Left kidney (tissue), 1 donor: ENCODE measurements at regions not wholly inside any gene's neighbourhood (a gene's known extent, or its start where the extent isn't known, plus 50 kb on each side); places are given as distances from the start of the nearest gene placed in this dataset.
"Not testable (repeated sequence)": the region's sequence is repeated elsewhere in the genome, so short reads cannot be mapped to it uniquely, and the experiment has no call there.

ENCODE experiments used
- DNase-seq: peaks from one replicate; pipeline ENCODE4 v3.0.0-alpha.2; 2013

DNA sequence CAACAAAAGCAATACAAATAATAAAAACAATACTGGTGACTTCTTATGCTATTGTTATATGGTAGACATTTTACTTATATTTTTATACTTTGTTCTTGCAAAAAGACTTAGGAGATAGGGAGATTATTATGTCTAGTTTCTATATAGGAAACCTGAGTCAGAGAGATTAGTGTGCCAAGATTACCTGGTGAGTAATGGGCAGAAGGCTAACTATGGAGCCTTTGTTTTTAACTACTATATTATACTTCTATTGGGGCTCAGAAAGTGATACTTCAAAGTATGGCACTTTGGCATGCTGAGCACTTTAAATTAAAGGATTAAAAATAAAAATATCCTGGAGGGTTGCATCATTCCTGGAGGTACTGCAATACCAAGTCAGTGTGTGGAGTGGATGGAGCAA, 117.5 kb upstream of the CLINT1 start:
- DNase-seq: no peak

DNA sequence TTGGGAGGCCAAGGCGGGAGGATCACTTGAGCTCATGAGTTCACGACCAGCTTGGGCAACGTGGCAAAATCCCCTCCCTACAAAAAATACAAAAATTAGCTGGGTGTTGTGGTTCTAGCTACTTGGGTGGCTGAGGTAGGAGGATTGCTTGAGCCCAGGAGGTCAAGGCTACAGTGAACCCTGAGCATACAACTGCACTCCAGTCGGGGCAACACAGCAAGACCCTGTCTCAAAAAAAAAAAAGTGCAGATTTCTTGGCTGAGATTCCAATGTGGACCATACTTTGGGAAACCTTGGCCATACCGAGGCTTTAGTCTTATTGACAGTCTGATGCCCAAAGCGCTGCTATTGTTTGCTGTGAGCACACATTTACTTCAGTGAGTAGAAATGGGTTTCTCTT, 113.6 kb upstream of the CLINT1 start:
- no peak for DNase-seq

- no peak for DNase-seq
Observed at GRCh38 chr5:157971571-157972216, 112.7 kb upstream of the CLINT1 start.

DNA sequence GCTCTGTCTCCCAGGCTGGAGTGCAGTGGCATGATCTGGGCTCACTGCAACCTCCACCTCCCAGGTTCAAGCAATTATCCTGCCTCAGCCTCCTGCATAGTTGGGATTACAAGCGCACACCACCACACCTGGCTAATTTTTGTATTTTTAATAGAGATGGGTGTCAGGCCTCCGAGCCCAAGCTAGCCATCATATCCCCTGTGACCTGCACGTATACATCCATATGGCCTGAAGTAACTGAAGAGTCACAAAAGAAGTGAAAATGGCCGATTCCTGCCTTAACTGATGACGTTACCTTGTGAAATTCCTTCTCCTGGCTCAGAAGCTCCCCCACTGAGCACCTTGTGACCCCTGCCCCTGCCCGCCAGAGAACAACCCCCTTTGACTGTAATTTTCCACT, 109.6 kb upstream of the CLINT1 start:
- not testable (repeated sequence) for DNase-seq

- DNase-seq: no peak
Observed at GRCh38 chr5:157965989-157966388, 107.0 kb upstream of the CLINT1 start.

DNA sequence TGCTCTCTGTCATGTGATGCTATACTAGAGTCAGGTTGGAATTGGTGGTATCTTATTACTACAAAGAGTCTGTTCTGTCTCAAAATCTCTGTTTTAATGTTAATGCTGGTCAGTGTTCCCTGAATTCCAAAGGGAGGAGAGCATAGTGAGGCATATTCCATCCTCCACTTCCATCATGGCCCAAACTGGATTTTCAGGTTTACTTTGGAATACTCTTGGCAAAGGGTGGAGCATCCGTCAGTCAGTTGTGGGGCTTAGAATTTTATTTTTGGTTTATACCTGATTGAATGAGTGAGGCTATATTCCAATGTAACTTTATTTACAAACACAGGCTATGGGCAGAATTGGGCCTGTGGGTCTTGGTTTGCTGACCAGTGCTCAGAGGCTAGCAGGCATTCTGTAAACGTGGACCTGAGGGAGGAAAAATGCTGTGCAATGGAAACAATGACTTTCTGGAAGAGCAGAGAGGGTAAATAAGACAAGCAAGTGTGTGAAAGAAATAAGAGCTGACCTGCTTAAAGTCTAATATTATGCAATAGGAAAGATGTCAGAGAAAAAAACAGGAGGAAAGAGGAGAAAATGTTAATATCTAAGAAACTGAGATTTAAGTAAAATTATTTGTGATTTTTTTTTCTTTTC, 106.2 kb upstream of the CLINT1 start:
- DNase-seq: no peak

GRCh38 chr5:157963761-157964160, 104.8 kb upstream of the CLINT1 start:
- DNase-seq: no peak

DNA sequence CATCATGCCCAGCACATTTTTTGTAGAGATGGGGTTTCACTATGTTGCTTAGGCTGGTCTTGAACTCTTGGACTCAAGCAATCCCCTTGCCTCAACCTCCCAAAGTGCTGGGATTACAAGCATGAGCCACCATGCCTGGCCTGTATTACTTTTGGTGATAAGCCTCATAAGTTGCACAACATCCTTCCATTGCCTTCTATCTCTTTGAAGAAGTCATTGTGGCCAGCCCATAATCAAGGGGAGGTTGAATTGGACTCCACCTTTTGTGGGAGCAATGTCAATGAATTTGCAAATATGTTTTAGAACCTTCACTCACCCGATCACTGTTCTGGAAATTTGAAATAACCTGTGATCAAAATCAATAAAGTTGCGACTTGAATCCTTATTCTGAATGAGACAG, 104.3 kb upstream of the CLINT1 start:
- no peak for DNase-seq

DNA sequence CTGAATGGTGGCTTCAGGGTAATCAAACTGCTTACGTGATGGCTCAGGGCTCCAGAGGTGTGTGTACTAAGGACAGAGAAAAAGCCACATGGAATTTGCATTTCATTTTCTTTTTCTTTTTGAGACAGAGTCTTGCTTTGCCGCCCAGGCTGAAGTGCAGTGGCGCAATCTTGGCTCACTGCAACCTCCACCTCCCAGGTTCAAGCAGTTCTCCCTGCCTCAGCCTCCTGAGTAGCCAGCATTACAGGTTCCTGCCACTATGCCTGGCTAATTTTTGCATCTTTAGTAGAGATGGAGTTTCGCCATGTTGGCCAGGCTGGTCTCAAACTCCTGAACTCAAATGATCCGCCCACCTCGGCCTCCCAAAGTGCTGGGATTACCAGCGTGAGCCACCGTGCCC, 103.7 kb upstream of the CLINT1 start:
- DNase-seq: not testable (repeated sequence)

GRCh38 chr5:157961896-157962590, 103.1 kb upstream of the CLINT1 start:
- DNase-seq: no peak

- no peak for DNase-seq
Observed at GRCh38 chr5:157961176-157961575, 102.2 kb upstream of the CLINT1 start.

DNA sequence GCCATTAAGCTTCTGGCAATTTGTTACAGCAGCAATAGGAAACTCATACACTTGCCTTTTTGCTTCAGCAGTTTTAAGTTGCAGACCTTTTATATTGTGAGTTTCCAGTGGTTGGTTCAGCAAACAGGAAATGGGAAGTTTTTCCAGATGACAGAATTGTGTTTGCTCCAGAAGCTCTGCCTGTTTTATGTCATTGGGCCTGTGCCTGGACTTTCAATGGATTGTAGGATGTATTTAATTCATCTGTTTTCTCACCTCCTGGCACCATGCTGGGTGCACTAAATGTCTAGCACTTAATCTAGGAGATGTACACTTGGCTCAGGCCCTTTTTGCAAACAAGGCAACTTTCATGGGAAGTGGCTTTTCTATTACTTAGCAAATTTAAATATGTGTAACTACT, 100.4 kb upstream of the CLINT1 start:
- DNase-seq: no peak

- DNase-seq: no peak
Observed at GRCh38 chr5:157956271-157956885, 97.4 kb upstream of the CLINT1 start.

DNA sequence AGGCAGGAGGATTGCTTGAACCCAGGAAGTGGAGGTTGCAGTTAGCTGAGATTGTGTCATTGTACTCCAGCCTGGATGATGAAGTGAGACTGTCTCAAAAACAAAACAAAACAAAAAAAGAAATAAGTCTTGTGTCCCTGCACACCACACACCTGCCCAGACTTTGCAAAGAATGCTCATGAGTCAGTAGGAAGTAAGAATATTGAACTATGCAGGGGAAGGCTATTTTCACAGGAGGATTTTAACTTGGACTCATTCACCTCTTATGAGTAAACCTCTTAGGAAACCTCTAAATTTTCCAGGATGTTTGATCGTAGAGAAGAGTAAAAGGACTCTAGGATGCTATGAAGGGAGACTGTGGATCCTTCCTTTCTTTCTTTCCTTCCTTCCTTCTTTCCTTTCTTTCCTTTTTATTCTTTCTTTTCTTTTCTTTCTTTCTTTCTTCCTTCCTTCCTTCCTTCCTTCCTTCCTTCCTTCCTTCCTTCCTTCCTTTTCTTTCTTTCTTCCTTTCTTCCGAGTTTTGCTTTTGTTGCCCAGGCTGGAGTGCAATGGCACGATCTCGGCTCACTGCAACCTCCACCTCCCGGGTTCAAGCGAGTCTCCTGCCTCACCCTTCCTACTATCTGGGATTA, 96.7 kb upstream of the CLINT1 start:
- no peak for DNase-seq

- DNase-seq: no peak
Observed at GRCh38 chr5:157952374-157952685, 93.4 kb upstream of the CLINT1 start.

DNA sequence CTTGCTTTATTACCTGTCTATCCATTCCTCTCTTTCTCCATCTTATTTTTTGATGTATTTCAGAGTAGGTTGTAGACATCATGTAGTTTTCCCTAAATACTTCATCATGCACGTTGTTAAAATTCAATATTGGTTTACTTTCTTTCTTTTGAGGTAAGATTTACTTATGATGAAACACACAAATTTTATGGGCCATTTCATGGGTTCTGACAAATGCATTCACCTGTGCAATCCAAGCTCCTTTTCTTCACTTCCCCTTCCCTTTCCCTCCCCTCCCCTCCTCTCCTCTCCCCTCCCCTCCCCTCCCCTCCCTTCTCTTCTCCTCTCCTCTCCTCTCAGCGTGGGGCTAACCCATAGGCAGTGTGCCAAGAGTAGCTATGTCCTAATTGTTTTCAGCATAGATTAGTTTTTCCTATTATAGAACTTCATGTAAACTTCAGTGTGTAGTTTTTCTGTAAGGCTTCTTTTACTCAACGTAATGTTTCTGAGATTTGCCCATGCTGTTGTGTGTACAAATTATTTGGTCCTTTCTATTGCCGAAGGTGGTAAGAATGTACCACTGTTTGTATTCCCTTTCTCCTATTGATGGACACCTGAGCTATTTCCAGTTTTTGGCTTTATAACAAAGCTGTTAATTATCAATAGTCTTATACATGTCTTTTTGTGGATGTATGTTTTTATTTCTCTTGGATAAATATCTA, 92.9 kb upstream of the CLINT1 start:
- no peak for DNase-seq

DNA sequence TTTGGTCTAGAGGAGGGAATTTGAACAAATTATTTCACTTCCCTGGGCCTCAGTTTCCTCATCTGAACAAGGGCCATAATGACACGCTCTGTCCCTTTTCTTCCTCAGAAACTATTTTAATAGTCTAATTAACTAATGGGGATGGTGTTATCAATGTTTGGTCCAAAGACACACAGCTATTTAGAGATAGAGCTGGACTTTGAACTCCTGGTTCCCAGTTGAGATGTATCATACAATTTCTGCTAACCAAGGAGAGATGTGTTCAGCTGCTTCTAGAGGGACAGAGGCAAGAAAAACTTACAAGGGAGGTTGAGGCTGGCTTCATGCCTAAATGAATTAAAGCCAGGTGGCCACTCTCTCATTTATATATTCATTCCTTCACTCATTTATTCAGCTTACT, 90.6 kb upstream of the CLINT1 start:
- DNase-seq: no peak

DNA sequence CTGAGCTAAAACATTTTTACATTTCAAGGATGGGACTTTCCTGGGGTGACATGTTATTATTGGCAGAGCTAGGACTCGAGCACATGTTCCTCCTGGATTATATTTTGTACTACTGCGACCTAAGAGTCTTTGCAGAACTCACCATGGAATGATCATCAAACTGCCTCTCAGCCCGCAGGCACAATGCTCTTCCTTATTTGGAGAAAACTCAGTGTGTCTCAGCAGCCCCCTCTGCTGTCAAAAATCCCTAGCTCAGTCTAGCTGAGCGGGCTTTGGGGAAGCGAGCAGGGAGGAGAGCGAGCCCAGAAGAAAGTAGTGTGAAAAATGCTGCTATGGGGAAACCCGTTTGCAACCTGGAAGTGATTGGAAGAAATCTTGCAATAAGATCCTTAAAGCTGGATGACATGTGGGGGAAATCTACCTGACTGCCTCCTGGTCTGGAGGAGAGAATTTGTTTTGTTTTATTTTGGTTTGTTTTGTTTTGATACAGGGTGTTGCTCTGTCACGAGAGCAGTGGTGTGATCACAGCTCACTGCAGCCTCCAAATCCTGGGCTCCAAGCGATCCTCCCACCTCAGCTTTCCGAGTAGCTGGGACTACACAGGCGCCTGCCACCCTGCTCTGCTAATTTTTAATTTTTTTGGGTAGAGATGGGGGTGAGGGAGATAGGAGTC, 89.9 kb upstream of the CLINT1 start:
- DNase-seq: peak; percentile 99

- no peak for DNase-seq
Observed at GRCh38 chr5:157947156-157947555, 88.2 kb upstream of the CLINT1 start.

DNA sequence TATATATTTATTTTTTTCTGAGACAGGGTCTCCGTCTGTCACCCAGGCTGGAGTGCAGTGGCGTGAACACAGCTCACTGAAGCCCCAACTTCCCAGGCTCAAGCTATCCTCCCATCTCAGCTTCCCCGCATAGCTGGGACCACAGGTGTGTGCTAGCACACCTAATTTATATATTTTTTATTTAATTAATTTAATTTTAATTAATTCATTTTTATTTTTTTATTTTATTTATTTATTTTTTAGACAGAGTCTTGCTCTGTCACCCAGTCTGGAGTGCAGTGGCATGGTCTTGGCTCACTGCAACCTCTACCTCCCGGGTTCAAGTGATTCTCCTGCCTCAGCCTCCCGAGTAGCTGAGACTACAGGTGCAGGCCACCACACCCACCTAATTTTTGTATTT, 86.9 kb upstream of the CLINT1 start:
- not testable (repeated sequence) for DNase-seq

DNA sequence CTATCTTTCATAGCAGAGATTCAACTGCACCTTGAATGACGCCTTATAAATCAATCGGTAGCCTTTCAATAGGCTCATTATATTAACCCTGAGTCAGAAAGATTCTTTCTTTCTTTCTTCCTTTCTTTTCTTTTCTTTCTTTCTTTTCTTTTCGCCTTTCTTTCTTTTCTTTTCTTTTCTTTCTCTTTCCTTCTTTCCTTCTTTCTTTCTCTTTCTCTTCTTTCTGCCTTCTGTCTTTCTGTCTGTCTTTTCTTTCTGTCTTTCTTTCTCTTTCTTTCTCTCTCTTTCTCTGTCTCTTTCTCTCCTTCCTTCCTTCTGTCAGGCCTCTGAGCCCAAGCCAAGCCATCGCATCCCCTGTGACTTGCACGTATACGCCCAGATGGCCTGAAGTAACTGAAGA, 86.0 kb upstream of the CLINT1 start:
- no peak for DNase-seq
